PC-9 (cell line): ENCODE measurements at regions not wholly inside any gene's neighbourhood (a gene's known extent, or its start where the extent isn't known, plus 50 kb on each side); places are given as distances from the start of the nearest gene placed in this dataset.

Experiments used
- EZH2 ChIP-seq: fragments of 200-600 bp; sonication (generic); IDR thresholded peaks from 2 replicates; pipeline ENCODE4 v1.8.0; 2017; ENCODE audit warnings: antibody characterized with exemption, low read depth
- TF ChIP-seq, protein P1 (sequence below): fragments of 200-600 bp; sonication (generic); conservative IDR thresholded peaks from 2 replicates; pipeline ENCODE4 v1.6.1; 2017; ENCODE audit warnings: mixed run types, antibody characterized with exemption, mild to moderate bottlenecking, moderate library complexity

GRCh38 chr5:1975406-1975715 lies 92.6 kb upstream of the IRX4 start:
- TF ChIP-seq, protein P1, sequence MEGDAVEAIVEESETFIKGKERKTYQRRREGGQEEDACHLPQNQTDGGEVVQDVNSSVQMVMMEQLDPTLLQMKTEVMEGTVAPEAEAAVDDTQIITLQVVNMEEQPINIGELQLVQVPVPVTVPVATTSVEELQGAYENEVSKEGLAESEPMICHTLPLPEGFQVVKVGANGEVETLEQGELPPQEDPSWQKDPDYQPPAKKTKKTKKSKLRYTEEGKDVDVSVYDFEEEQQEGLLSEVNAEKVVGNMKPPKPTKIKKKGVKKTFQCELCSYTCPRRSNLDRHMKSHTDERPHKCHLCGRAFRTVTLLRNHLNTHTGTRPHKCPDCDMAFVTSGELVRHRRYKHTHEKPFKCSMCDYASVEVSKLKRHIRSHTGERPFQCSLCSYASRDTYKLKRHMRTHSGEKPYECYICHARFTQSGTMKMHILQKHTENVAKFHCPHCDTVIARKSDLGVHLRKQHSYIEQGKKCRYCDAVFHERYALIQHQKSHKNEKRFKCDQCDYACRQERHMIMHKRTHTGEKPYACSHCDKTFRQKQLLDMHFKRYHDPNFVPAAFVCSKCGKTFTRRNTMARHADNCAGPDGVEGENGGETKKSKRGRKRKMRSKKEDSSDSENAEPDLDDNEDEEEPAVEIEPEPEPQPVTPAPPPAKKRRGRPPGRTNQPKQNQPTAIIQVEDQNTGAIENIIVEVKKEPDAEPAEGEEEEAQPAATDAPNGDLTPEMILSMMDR = no peak
- no peak for TF ChIP-seq EZH2
